NB4 (cell line): ENCODE measurements at regions not wholly inside any gene's neighbourhood (a gene's known extent, or its start where the extent isn't known, plus 50 kb on each side); places are given as distances from the start of the nearest gene placed in this dataset.

ENCODE experiments used
- MYC ChIP-seq: IDR thresholded peaks from 2 replicates; pipeline ENCODE4 v1.6.1; 2011; ENCODE audit warnings: low read depth, low read length
- TF ChIP-seq, protein P1 (sequence below): IDR thresholded peaks from one replicate; pipeline ENCODE4 v1.5.1; 2012; ENCODE audit warnings: low read depth, low read length

- no peak for TF ChIP-seq MYC
- TF ChIP-seq, protein P1, sequence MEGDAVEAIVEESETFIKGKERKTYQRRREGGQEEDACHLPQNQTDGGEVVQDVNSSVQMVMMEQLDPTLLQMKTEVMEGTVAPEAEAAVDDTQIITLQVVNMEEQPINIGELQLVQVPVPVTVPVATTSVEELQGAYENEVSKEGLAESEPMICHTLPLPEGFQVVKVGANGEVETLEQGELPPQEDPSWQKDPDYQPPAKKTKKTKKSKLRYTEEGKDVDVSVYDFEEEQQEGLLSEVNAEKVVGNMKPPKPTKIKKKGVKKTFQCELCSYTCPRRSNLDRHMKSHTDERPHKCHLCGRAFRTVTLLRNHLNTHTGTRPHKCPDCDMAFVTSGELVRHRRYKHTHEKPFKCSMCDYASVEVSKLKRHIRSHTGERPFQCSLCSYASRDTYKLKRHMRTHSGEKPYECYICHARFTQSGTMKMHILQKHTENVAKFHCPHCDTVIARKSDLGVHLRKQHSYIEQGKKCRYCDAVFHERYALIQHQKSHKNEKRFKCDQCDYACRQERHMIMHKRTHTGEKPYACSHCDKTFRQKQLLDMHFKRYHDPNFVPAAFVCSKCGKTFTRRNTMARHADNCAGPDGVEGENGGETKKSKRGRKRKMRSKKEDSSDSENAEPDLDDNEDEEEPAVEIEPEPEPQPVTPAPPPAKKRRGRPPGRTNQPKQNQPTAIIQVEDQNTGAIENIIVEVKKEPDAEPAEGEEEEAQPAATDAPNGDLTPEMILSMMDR: no peak
Observed at GRCh38 chr9:81841333-81841732, 86.9 kb upstream of the SPATA31D4 start.
